ENCODE measurements at regions not wholly inside any gene's neighbourhood (a gene's known extent, or its start where the extent isn't known, plus 50 kb on each side); places are given as distances from the start of the nearest gene placed in this dataset.
"Not testable (repeated sequence)": the region's sequence is repeated elsewhere in the genome, so short reads cannot be mapped to it uniquely, and the experiment has no call there.

GRCh38 chr1:192491804-192492554 lies 83.6 kb upstream of the RGS1 start:
- intact Hi-C loops (cut with DNase I): no loop called here
- Histone ChIP-seq H3K27me3 (ENCODE audit: insufficient read depth in 3 of 3, low read length in 2 of 3) (no peaks in the 10 kb centered on the region), H3K27ac (no peak overlapping the region), H3K4me1 (no peaks in the 10 kb centered on the region), H3K4me3 (no peak overlapping the region), H3K9me3 (no peaks in the 10 kb centered on the region), H3K36me3 (ENCODE audit: insufficient read depth in 1 of 2, low read depth in 1 of 2) (no peaks in the 10 kb centered on the region)
- DNase-seq (no peak), ATAC-seq (no peak)
- 79 to 91% (median 81%) methylated on average over 2 of the region's 2 CpGs for WGBS, 3 donors
- no peak for TF ChIP-seq CTCF (IDR thresholded peaks at IDR 0.05)

- WGBS, 3 donors: 89 to 98% (median 92%) methylated on average over 1 of the region's 1 CpG
- ATAC-seq: no peak
Observed at GRCh38 chr1:192493584-192493983, 82.0 kb upstream of the RGS1 start.

GRCh38 chr1:192496369-192497056 lies 79.1 kb upstream of the RGS1 start:
- TF ChIP-seq CTCF (IDR thresholded peaks at IDR 0.05): no peak
- WGBS, 3 donors: 78 to 90% (median 78%) methylated on average over 3 of the region's 3 CpGs
- H3K4me1 ChIP-seq: no peaks in the 10 kb centered on the region
- no peak for ATAC-seq
- DNase-seq: no peak
- no peaks in the 10 kb centered on the region for H3K36me3 ChIP-seq (ENCODE audit: insufficient read depth in 1 of 2, low read depth in 1 of 2)
- intact Hi-C loops (cut with DNase I): no loop called here
- no peaks in the 10 kb centered on the region for H3K9me3 ChIP-seq
- H3K27me3 ChIP-seq (ENCODE audit: insufficient read depth in 3 of 3, low read length in 2 of 3): no peaks in the 10 kb centered on the region
- H3K4me3 ChIP-seq: no peak overlapping the region
- H3K27ac ChIP-seq: no peak overlapping the region

More at GRCh38 chr1:192493584-192493983, 82.0 kb upstream of the RGS1 start:
- Histone ChIP-seq H3K27me3 (ENCODE audit: insufficient read depth in 3 of 3, low read length in 2 of 3) (no peaks in the 10 kb centered on the region), H3K4me3 (no peak overlapping the region), H3K27ac (no peak overlapping the region), H3K36me3 (ENCODE audit: insufficient read depth in 1 of 2, low read depth in 1 of 2) (no peaks in the 10 kb centered on the region), H3K9me3 (no peaks in the 10 kb centered on the region), H3K4me1 (no peaks in the 10 kb centered on the region)
- no peak for DNase-seq
- TF ChIP-seq CTCF (IDR thresholded peaks at IDR 0.05): no peak
- intact Hi-C loops (cut with DNase I): no loop called here

- Histone ChIP-seq H3K4me3 (no peak overlapping the region), H3K27me3 (ENCODE audit: insufficient read depth in 3 of 3, low read length in 2 of 3) (no peaks in the 10 kb centered on the region), H3K27ac (no peak overlapping the region), H3K4me1 (no peaks in the 10 kb centered on the region), H3K9me3 (no peaks in the 10 kb centered on the region), H3K36me3 (ENCODE audit: insufficient read depth in 1 of 2, low read depth in 1 of 2) (no peaks in the 10 kb centered on the region)
- DNase-seq (no peak), ATAC-seq (no peak)
- no peak for TF ChIP-seq CTCF (IDR thresholded peaks at IDR 0.05)
- WGBS, 3 donors: 85 to 89% (median 87%) methylated on average over 2 of the region's 2 CpGs
- intact Hi-C loops (cut with DNase I): no loop called here
Observed at GRCh38 chr1:192497214-192497794, 78.3 kb upstream of the RGS1 start.

- intact Hi-C loops (cut with DNase I); H3K4me3 ChIP-seq; DNase-seq; H3K9me3 ChIP-seq; H3K27me3 ChIP-seq (ENCODE audit: insufficient read depth in 3 of 3, low read length in 2 of 3); H3K27ac ChIP-seq; ATAC-seq; H3K4me1 ChIP-seq; H3K36me3 ChIP-seq (ENCODE audit: insufficient read depth in 1 of 2, low read depth in 1 of 2): not testable (repeated sequence)
- WGBS, 3 donors: 94 to 97% (median 95%) methylated on average over 13 of the region's 13 CpGs
Observed at GRCh38 chr1:192498092-192498491, 77.5 kb upstream of the RGS1 start.

GRCh38 chr1:192499061-192499581 lies 76.5 kb upstream of the RGS1 start:
- ATAC-seq; H3K9me3 ChIP-seq; H3K4me1 ChIP-seq; DNase-seq; H3K27me3 ChIP-seq (ENCODE audit: insufficient read depth in 3 of 3, low read length in 2 of 3); H3K36me3 ChIP-seq (ENCODE audit: insufficient read depth in 1 of 2, low read depth in 1 of 2); H3K27ac ChIP-seq; H3K4me3 ChIP-seq; intact Hi-C loops (cut with DNase I): not testable (repeated sequence)
- 94 to 97% (median 96%) methylated on average over 26 to 29 of the region's 29 CpGs for WGBS, 3 donors

GRCh38 chr1:192500541-192500940 lies 75.0 kb upstream of the RGS1 start:
- DNase-seq; H3K4me1 ChIP-seq; ATAC-seq; H3K4me3 ChIP-seq; intact Hi-C loops (cut with DNase I); H3K27me3 ChIP-seq (ENCODE audit: insufficient read depth in 3 of 3, low read length in 2 of 3); H3K36me3 ChIP-seq (ENCODE audit: insufficient read depth in 1 of 2, low read depth in 1 of 2); H3K27ac ChIP-seq; H3K9me3 ChIP-seq: not testable (repeated sequence)
- WGBS, 3 donors: 95 to 98% (median 97%) methylated on average over 11 to 19 of the region's 23 CpGs

Measured in psoas muscle (tissue), 7 donors.